HL-60 (cell line): ENCODE measurements at regions not wholly inside any gene's neighbourhood (a gene's known extent, or its start where the extent isn't known, plus 50 kb on each side); places are given as distances from the start of the nearest gene placed in this dataset.
"Not testable (repeated sequence)": the region's sequence is repeated elsewhere in the genome, so short reads cannot be mapped to it uniquely, and the experiment has no call there.

Source experiments
- DNase-seq, 2 experiments: peaks; one replicate each; pipeline ENCODE4 v3.0.0-alpha.2; 2010 to 2020; ENCODE audit warnings: low read depth in 1 of 2, low spot score in 1 of 2
- H3K27ac ChIP-seq: fragments of 250-450 bp; sonication (Bioruptor Pico); replicated peaks from 2 replicates; pipeline ENCODE4 v1.5.1; 2020; ENCODE audit warnings: mild to moderate bottlenecking, moderate library complexity
- H3K27me3 ChIP-seq: fragments of 250-450 bp; sonication (Bioruptor Pico); 2 replicates; pipeline ENCODE4 v1.5.1; 2021; ENCODE audit warnings: mild to moderate bottlenecking, moderate library complexity; ENCODE audit not compliant: insufficient read depth, poor library complexity, severe bottlenecking
- H3K4me3 ChIP-seq: replicated peaks from 2 replicates; pipeline ENCODE4 v1.5.1; 2011; ENCODE audit warnings: mild to moderate bottlenecking, control low read depth, low read length; ENCODE audit not compliant: insufficient read depth
- GABPA ChIP-seq: IDR thresholded peaks from 2 replicates; pipeline ENCODE4 v1.6.1; 2012; ENCODE audit warnings: low read depth
- POLR2AphosphoS5 ChIP-seq: IDR thresholded peaks from 2 replicates; pipeline ENCODE4 v1.6.1; 2012; ENCODE audit warnings: low read depth
- SPI1 ChIP-seq: IDR thresholded peaks from 2 replicates; pipeline ENCODE4 v1.6.1; 2012; ENCODE audit warnings: low read depth, mild to moderate bottlenecking, borderline replicate concordance
- TF ChIP-seq, protein P1 (sequence below): IDR thresholded peaks from one replicate; pipeline ENCODE4 v1.5.1; 2011; ENCODE audit warnings: low read length, control low read depth, inconsistent platforms; ENCODE audit not compliant: insufficient read depth
- TF ChIP-seq, protein P2 (sequence below): IDR thresholded peaks from 2 replicates; pipeline ENCODE4 v1.6.1; 2012; ENCODE audit warnings: low read depth; ENCODE audit not compliant: insufficient replicate concordance

DNA sequence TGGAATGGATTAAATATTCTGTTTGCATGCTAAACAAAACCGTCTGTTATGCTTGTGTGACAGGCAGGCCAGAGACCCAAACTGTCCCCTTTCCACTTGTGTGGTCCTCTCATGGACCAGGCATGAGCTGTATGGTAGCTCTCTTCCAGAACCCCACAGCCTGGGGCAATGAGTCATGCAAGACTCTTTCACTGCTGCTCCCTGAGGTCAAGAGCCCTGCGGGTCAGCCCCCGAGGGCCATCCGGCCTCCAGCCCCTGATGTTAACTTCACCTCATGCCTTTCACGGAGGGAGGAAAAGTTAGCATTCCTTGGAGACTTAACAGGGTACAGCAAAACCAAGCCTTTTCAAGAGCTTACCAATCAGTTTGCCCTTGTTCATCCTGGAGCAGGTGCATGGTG lies 239.1 kb upstream of the DIO3 start:
- TF ChIP-seq SPI1 (no peak), POLR2AphosphoS5 (no peak), GABPA (no peak)
- TF ChIP-seq, protein P1, sequence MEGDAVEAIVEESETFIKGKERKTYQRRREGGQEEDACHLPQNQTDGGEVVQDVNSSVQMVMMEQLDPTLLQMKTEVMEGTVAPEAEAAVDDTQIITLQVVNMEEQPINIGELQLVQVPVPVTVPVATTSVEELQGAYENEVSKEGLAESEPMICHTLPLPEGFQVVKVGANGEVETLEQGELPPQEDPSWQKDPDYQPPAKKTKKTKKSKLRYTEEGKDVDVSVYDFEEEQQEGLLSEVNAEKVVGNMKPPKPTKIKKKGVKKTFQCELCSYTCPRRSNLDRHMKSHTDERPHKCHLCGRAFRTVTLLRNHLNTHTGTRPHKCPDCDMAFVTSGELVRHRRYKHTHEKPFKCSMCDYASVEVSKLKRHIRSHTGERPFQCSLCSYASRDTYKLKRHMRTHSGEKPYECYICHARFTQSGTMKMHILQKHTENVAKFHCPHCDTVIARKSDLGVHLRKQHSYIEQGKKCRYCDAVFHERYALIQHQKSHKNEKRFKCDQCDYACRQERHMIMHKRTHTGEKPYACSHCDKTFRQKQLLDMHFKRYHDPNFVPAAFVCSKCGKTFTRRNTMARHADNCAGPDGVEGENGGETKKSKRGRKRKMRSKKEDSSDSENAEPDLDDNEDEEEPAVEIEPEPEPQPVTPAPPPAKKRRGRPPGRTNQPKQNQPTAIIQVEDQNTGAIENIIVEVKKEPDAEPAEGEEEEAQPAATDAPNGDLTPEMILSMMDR: no peak
- TF ChIP-seq, protein P2, sequence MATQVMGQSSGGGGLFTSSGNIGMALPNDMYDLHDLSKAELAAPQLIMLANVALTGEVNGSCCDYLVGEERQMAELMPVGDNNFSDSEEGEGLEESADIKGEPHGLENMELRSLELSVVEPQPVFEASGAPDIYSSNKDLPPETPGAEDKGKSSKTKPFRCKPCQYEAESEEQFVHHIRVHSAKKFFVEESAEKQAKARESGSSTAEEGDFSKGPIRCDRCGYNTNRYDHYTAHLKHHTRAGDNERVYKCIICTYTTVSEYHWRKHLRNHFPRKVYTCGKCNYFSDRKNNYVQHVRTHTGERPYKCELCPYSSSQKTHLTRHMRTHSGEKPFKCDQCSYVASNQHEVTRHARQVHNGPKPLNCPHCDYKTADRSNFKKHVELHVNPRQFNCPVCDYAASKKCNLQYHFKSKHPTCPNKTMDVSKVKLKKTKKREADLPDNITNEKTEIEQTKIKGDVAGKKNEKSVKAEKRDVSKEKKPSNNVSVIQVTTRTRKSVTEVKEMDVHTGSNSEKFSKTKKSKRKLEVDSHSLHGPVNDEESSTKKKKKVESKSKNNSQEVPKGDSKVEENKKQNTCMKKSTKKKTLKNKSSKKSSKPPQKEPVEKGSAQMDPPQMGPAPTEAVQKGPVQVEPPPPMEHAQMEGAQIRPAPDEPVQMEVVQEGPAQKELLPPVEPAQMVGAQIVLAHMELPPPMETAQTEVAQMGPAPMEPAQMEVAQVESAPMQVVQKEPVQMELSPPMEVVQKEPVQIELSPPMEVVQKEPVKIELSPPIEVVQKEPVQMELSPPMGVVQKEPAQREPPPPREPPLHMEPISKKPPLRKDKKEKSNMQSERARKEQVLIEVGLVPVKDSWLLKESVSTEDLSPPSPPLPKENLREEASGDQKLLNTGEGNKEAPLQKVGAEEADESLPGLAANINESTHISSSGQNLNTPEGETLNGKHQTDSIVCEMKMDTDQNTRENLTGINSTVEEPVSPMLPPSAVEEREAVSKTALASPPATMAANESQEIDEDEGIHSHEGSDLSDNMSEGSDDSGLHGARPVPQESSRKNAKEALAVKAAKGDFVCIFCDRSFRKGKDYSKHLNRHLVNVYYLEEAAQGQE: no peak
- no peak overlapping the region for H3K4me3 ChIP-seq
- no peak for DNase-seq
- H3K27me3 ChIP-seq: peaks cover 2% of the 10 kb centered on the region
- no peak overlapping the region for H3K27ac ChIP-seq

DNA sequence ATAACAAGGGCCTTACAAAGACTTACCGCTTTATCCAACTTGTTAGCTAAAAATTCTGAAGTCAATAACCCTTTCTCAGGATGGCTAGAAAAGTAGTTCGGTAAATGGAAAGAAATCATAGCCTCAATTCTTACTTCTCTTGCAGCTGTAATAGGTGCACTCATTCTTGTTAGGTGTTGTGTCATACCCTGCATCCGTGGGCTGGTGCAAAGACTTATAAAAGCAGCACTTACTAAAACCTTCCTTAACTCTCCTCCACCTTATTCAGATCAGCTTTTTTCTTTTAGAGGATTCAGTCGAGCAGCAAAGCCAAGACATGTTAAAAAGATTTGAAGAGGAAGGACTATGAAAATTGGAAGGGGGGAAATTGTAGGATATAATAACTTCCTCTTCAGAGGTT lies 238.2 kb upstream of the DIO3 start:
- no peak overlapping the region for H3K4me3 ChIP-seq
- TF ChIP-seq, protein P1: no peak
- TF ChIP-seq, protein P2: no peak
- TF ChIP-seq POLR2AphosphoS5: no peak
- TF ChIP-seq SPI1: no peak
- TF ChIP-seq GABPA: no peak
- peaks cover 2% of the 10 kb centered on the region for H3K27me3 ChIP-seq
- no peak for DNase-seq
- H3K27ac ChIP-seq: no peak overlapping the region

DNA sequence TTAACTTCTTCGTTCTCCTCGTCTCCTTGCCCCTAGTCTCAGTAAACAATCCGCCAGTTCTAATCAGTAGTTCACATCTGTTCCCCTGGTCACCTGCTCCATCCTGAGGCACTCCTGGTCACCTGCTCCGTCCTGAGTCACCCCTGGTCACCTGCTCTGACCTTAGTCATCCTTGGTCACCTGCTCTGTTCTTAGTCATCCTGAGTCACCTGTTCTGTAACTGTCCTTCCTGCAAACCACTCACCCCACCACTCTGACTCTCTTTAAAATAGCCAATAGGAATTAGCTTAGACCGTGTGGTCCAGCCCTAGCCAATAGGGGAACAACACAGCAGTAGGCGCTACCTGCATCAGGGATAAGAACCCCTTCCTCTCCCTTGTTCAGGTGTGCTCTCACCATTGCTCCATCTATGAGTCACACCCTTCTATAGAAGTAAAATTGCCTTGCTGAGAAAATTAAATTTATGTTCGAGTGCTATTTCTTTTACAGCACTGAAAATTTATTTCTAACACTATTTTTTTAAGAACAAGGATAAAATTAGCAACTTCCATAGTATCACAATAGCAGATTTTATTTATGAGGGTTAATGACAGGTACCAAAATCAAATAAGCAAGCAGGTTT lies 237.6 kb upstream of the DIO3 start:
- not testable (repeated sequence) for H3K27ac ChIP-seq, H3K4me3 ChIP-seq, H3K27me3 ChIP-seq, DNase-seq

DNA sequence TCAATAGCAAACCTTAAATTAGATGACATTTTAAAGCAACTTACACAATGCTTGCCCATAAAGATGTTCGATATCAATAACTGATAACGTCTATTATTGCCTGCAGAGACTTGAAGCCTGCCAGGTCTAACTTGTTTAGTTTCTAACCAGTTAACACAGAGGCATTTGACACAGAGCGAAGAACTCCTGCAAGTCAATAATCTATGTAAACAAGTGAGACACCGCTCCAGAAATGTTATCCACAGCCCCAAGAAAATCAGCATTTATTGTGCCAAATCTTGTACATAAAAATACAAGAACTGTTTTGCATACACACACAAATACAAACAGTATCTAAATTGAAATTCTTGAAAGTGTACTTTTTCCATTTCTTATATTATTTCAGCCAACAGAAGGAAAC lies 236.0 kb upstream of the DIO3 start:
- DNase-seq: no peak

More for the DNA sequence above, 236.0 kb upstream of the DIO3 start:
- H3K4me3 ChIP-seq: no peak overlapping the region
- TF ChIP-seq, protein P1: no peak
- TF ChIP-seq, protein P2: no peak
- no peak for TF ChIP-seq GABPA
- TF ChIP-seq POLR2AphosphoS5: no peak
- TF ChIP-seq SPI1: no peak
- H3K27ac ChIP-seq: no peak overlapping the region
- H3K27me3 ChIP-seq: no peaks in the 10 kb centered on the region
